ENCODE measurements at regions not wholly inside any gene's neighbourhood (a gene's known extent, or its start where the extent isn't known, plus 50 kb on each side); places are given as distances from the start of the nearest gene placed in this dataset.
A peak's percentile ranks its signal among the peaks of the same experiment; 100 is the strongest.

DNA sequence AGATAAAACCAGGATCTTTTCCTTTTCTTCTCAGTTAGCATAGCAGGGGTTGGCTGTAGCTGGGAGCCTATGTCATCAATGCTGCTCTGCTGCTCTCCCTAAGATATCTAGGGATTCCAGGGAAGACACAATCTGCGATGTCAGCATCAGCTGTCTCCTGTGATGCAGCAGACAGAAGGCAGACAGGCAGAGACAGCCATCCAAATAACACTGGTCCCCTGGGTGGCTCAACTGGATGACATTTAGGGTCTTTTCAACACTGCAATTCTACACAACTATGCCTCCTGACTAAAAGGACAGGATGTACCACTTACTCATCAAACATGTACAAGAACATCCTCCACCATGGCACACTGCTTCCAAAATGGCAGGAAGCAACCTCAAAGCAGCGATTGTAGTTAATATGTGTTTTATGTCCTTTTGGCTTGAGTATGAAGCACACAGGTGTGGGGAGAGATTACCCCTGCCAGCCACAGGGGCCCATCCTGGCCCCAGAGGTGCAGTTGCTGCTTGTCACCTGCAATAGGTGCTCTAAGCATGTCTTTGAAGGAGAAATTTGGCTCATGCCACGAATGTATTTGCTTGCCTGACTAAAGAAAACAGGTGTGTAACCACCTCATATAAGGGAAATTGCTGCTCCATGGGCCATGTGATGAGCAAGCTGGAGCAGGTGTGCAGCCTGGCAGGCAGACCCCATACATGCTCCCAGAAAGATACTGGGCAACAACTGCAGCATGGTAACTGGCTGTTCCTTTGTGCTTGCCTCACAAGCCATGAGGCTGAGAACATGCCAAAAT is 357.8 kb downstream of the VPS13C start:
- Histone ChIP-seq H3K27ac (no peak overlapping the region), H3K4me1 (replicated peaks) (no peaks in the 10 kb centered on the region), H3K36me3 (no peaks in the 10 kb centered on the region), H3K9me3 (no peaks in the 10 kb centered on the region), H3K27me3 (replicated peaks; ENCODE audit: insufficient read depth) (no peaks in the 10 kb centered on the region), H3K4me3 (no peak overlapping the region)
- TF ChIP-seq POLR2A (IDR thresholded peaks at IDR 0.05) (no peak), CTCF (IDR thresholded peaks at IDR 0.05) (peak in 2 of 4 experiments; percentile 26 to 42)
- peak; percentile 7 for DNase-seq (ENCODE audit: low spot score)
- 64% methylated on average over 3 of the region's 3 CpGs for WGBS
- intact Hi-C loops (cut with DNase I) = no loop called here

- intact Hi-C loops (cut with DNase I) = no loop called here
Observed at GRCh38 chr15:61701455-61701854, 358.8 kb downstream of the VPS13C start.

GRCh38 chr15:61700803-61701202 is 359.4 kb downstream of the VPS13C start:
- Histone ChIP-seq H3K36me3 (no peaks in the 10 kb centered on the region), H3K4me3 (no peak overlapping the region), H3K27me3 (replicated peaks; ENCODE audit: insufficient read depth) (no peaks in the 10 kb centered on the region), H3K27ac (no peak overlapping the region), H3K4me1 (replicated peaks) (no peaks in the 10 kb centered on the region), H3K9me3 (no peaks in the 10 kb centered on the region)
- DNase-seq (ENCODE audit: low spot score) = no peak
- TF ChIP-seq POLR2A (IDR thresholded peaks at IDR 0.05) (no peak), CTCF (IDR thresholded peaks at IDR 0.05) (no peak), POLR2AphosphoS5 (IDR thresholded peaks at IDR 0.05) (no peak)
- intact Hi-C loops (cut with DNase I) = no loop called here
- WGBS = 43% methylated on average over 6 of the region's 6 CpGs

More at GRCh38 chr15:61701455-61701854, 358.8 kb downstream of the VPS13C start:
- WGBS = 91% methylated on average over 4 of the region's 4 CpGs
- DNase-seq (ENCODE audit: low spot score) = no peak
- Histone ChIP-seq H3K36me3 (no peaks in the 10 kb centered on the region), H3K4me1 (replicated peaks) (no peaks in the 10 kb centered on the region), H3K27ac (no peak overlapping the region), H3K27me3 (replicated peaks; ENCODE audit: insufficient read depth) (no peaks in the 10 kb centered on the region), H3K9me3 (no peaks in the 10 kb centered on the region), H3K4me3 (no peak overlapping the region)
- TF ChIP-seq POLR2A (IDR thresholded peaks at IDR 0.05) (no peak), CTCF (IDR thresholded peaks at IDR 0.05) (no peak), POLR2AphosphoS5 (IDR thresholded peaks at IDR 0.05) (no peak)

- 88% methylated on average over 2 of the region's 2 CpGs for WGBS
- H3K9me3 ChIP-seq = no peaks in the 10 kb centered on the region
- no peak for DNase-seq (ENCODE audit: low spot score)
- H3K27ac ChIP-seq = no peak overlapping the region
- intact Hi-C loops (cut with DNase I) = no loop called here
- TF ChIP-seq CTCF (IDR thresholded peaks at IDR 0.05) (no peak), POLR2A (IDR thresholded peaks at IDR 0.05) (no peak), POLR2AphosphoS5 (IDR thresholded peaks at IDR 0.05) (no peak)
- H3K4me3 ChIP-seq = no peak overlapping the region
- no peaks in the 10 kb centered on the region for H3K4me1 ChIP-seq (replicated peaks)
- H3K27me3 ChIP-seq (replicated peaks; ENCODE audit: insufficient read depth) = no peaks in the 10 kb centered on the region
- H3K36me3 ChIP-seq = no peaks in the 10 kb centered on the region
Observed at GRCh38 chr15:61697796-61698195, 362.5 kb downstream of the VPS13C start.

DNA sequence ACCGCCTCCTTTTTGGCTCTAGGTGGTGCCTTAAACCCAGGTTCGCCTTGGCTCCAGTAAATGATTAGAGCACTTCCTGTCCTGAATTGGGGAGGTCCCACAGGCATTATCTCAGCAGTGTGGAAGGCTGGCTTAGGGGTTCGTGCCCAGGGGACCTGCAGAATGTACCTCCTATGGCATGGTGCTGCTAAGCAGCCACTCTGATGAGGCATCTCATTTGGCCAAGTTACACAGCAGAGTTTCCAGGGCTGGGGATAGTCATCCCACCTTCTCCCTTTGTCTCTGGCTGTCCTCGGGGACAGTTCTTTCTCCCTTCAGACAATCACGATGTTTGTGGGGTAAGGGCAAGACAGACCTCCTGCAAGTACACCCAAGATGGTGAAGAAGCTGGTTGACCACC is 371.2 kb downstream of the VPS13C start:
- intact Hi-C loops (cut with DNase I) = no loop called here
- 92% methylated on average over 5 of the region's 5 CpGs for WGBS

More for the DNA sequence above, 371.2 kb downstream of the VPS13C start:
- DNase-seq (ENCODE audit: low spot score) = no peak
- no peaks in the 10 kb centered on the region for H3K4me1 ChIP-seq (replicated peaks)
- H3K36me3 ChIP-seq = no peaks in the 10 kb centered on the region
- no peaks in the 10 kb centered on the region for H3K9me3 ChIP-seq
- H3K27me3 ChIP-seq (replicated peaks; ENCODE audit: insufficient read depth) = no peaks in the 10 kb centered on the region
- H3K4me3 ChIP-seq = no peak overlapping the region
- TF ChIP-seq POLR2AphosphoS5 (IDR thresholded peaks at IDR 0.05) (no peak), POLR2A (IDR thresholded peaks at IDR 0.05) (no peak), CTCF (IDR thresholded peaks at IDR 0.05) (no peak)
- H3K27ac ChIP-seq = no peak overlapping the region
